Stimulated activated CD4-positive, alpha-beta T cell treated with anti-CD3 and anti-CD28 coated beads, Interleukin-4, amount 100 ng/mL, for 48 hours (primary cell): ENCODE measurements at regions not wholly inside any gene's neighbourhood (a gene's known extent, or its start where the extent isn't known, plus 50 kb on each side); places are given as distances from the start of the nearest gene placed in this dataset.

ENCODE experiments used
- DNase-seq, 2 donors: peaks; one replicate each; pipeline ENCODE4 v3.0.0-alpha.2; 2020; ENCODE audit warnings: low read depth in 2 of 2

DNA sequence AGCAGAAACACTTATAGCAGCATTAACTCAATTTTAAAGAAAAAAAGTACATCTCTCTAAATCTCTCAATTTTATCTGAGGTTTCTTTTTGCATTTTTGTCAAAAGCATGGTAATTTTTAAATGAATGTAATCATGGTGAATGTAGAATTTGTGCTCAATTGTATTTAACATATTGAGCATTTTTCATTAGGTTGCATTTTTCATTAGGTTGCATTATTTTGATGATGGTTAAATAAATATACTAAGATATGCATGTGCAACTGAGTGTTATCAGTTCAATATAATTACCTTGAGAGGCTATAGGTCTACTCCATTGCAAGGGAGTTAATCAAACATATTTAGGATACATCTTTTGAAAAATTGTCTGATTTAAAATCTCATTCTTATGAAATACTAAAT, 355.1 kb upstream of the SPTLC3 start:
- DNase-seq, result no peak

DNA sequence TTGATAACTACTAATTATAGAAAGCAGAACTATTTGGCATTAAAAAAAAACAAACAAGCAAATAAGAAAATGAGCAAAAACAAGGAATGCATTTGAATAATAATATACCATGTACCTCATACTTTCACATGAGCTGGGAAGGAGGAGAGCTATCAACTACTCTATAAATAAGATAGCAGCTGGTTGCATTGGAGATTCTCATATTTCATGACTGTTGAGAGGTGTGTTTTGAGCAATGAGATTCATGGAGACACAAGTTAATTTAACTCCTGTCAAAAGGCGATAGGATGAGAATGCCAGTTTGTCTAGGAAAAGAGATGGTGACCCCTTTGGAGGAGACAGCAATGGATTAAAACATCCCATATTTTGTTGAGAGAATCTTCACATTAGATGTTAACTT, 348.8 kb upstream of the SPTLC3 start:
- no peak for DNase-seq

DNA sequence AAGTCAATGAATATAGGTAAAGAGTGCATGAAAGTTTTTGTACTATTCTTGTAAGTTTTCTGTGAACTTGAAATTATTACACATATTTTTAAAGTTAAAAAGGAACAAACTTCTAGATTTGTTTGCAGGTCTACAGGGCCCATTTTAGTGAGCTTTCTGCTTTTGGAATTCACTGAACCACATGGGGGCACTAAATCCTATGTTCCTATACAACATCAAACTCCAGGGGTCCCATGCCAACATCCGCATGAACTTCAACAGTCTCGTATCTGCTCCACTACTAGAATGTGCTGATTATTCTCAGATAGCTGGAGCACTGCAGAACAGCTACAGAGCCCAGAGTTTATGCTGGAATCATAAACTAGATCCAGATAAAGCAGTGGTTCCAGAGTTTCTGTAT, 347.9 kb upstream of the SPTLC3 start:
- no peak for DNase-seq

DNA sequence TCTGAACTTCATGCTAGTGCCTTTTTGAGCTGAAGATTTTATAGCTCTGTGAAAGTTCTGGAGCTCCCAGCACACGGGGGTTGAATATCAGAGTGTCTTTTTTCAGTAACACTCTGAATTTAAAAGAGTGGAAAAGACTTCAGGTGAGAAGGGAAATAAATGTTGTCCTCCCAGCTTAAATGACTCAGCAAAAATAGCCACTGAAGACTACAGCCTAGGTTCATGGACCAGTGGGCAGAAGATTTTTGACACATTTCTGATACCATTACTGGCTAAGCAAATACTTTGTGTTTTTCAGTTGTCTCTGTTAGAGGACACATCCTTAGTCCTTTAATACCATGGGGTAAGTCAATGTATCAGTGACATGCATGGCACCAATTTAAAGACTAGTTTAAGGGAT, 338.5 kb upstream of the SPTLC3 start:
- DNase-seq, result no peak

DNA sequence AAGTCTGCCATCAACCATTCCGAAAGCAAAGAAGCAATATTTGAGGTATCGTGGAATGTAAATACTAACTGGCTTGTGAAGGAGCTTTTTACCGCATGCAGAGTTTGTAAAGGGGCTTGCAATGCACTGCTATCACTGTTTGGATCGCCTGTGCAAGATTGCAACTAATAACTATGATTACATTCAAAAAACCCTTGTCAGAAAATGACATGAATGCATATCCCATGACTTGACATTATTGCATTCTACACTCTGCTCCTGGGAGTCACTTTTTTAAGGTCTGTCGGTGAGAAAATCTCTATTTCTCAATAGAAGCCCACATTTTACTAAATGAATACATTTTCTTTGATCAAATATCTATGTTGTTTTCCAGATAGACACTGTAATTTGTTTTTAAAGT, 335.4 kb upstream of the SPTLC3 start:
- DNase-seq, result no peak

DNA sequence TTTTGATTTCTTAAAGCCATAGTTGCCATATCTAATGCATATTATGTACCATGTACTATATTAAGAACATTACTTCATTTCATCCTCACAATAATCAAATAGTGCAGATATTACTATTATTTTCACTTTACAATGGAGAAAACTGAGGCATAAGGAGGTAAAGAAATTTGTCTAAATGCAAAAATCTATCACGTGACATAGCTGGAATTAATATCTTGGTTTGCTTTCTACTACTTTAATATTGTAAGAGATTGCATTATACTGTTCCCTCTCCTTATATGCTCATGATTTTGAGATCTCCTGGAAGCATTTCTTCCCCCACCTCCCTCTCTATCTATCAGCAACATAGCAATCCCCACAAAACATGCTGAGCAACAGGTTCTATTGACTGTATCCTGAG, 330.8 kb upstream of the SPTLC3 start:
- DNase-seq, result no peak

DNA sequence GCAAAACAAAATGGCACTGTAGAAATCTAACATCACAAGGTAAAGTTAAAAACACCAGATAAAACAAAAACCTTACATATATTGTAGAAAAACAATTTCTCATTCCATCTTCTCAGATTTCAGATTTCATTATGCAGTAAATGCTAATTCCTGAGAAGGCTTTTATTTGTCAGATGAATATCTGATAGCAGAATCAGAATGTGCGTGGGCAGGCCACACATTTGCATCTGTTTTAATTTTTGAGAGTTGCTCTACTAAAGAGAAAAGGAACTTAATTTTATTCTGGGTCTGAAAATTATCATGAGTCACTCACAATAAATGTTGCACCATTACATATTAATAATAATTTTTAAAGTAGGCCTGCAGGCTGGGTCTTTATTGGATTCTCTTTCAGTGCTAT, 329.3 kb upstream of the SPTLC3 start:
- no peak for DNase-seq

DNA sequence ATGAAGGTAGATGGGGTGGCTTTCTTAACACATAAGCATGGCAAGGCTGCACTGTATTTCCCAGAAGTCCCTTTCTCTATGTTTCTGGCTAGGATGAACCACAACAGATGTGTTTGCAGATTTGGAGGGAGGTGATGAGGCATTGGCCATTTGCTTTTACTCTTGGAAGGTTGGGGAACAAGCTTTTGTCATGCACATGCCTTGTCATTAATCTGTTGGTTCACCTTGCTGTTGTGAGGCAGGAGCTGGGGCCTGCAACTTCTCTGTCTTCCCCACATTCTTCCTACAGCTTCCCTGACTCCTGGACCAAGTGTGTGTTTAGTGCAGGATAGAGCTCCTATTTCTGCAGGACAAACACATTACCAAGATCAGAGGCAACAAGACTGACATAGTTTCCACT, 326.2 kb upstream of the SPTLC3 start:
- DNase-seq, result no peak

DNA sequence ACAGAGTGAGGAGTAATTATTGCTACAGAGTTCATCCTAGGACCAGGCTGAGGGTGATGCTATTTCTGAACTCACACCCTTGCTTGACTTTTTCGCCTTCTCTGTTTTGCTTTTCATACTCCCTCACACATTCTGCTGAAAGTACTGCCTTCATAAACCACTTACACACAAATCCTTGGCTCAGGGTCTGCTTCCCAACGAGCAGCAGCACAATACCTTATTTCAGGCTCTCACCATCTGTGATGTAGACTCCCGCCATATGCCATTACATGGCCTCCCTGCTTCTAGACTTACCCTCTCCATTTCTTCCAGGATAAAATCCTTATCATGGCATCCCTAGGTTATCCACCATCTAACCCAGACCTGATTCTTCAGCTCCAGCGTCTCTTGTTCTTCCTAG, 321.3 kb upstream of the SPTLC3 start:
- DNase-seq, result no peak

DNA sequence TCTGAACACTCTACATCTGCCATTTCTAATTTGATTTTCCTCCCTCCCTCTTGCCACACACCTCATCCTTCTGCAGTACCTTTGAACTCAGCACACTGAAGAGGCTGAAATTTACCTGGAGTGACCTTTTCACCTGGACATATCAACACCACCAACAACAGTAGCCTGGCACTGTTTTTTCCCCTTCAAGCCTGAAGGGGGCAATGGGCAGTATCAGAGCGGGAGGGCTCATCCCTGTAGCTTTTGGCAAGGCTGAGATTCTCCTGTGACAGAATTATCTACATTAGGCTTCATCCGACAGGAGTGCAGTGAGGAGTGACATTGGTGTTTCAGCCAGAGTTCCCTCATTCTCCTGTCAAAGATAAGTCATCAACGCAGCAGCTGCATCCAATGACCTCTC, 312.8 kb upstream of the SPTLC3 start:
- no peak for DNase-seq

DNA sequence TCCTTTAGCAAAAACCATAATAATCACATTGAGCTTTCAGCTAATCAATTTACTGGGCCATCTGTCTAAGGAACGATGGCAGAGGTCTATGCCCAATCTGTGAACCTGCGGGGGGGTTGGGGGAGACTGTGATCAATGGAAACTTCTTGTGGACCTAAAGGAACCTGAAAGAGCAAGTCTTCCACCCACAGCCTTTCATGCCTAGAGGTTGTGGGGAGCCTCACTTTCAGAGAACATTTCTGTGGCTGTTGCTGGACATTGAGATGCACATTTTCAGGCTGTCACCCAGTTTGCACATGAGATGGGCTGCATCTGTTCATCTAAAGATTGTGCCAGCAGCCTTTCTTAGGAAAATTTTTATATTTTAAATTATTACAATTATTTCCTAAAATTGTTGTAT, 310.0 kb upstream of the SPTLC3 start:
- DNase-seq, result no peak

DNA sequence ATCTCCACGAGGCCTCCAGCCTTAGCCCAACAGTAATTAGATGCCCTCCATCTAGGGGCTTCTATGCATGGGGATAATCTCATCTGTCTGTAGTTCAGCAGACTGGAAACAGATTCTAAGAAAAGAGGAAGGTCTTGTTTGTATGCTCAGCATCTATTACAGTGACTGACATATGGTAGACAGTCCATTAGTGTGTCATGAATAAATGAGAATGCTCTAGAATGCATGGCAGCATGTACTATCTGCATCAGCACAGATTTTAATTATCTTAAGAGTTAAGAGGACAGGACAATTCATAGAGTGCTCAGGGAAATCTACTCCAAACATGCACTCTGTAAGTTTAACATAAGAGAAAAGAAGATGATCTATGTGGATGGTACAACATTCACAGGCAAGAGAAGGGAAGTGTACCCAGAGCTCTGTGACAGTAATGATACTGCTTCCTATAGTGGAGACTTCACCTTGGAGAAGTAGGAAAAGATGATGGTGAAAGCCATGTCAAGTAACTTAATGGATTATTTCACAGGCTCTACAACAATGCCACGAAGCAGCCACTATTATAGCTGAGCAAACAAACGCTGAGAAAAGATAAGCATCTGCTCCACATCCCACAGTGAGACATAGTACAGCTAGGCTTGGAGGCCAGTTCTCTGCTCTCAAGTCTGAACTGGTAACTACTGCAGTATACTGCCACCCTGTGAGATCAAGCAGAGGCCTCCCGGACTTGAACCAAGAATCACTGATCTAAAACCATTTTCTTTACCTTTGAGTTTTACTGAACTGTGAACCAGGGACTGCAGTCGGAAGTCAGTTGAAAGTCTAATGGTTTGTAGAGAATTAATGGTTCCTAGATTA, 309.2 kb upstream of the SPTLC3 start:
- no peak for DNase-seq

DNA sequence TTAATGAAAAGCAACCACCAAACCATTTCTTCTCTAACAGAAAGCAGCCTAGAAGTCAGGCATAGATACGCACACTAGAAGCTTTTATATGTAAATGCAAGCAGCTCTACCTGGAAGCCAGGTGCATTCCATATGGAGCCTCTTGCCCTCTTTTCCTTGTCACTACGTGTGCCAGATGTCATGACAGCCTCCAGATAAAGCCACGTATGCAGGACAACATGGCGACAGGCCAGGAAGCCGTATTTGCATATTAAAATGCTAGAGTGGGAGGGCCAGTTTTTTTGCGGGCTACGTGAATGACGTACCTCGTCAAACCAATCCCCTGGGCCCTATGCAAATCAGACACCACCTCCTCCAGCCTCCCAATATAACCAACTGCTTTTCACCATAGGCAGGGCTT, 308.1 kb upstream of the SPTLC3 start:
- DNase-seq, result no peak

DNA sequence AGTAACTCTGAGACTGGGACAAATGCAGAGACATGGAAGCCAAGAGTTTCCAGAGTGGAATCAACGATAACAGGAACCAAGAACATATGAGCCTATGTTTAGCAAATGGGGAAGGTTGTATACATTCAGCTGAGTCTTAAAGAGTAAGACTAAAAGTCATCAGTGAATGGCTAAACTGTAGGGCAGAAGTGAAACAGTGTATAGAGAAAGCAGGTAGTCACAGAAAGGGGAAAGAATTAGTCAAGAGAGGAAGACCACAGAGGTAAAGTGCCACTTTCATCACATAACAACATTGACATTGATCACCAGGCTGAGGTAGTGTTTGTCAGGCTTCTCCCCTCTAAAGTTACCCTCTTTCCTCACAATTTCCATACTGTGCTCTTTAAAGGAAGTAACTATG, 306.5 kb upstream of the SPTLC3 start:
- DNase-seq, result no peak

DNA sequence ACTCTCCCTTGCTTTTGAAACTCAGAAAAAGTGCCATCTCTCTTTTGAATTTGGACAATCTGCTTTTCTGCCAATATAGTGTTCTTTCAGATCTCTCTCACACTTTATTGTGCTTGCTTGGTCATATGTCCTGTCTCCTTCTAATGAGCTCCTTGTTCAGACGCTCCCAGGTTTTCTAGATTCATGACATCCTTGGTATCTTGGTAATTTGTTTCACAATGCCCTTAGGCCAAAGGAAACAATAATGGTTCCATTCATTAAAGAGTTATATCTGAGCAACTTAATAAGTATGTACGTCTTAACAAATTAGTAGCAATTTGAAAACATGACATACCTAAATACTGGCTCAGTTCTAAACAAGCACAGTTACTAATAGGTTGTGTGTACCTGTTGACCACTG, 293.4 kb upstream of the SPTLC3 start:
- DNase-seq, result no peak

DNA sequence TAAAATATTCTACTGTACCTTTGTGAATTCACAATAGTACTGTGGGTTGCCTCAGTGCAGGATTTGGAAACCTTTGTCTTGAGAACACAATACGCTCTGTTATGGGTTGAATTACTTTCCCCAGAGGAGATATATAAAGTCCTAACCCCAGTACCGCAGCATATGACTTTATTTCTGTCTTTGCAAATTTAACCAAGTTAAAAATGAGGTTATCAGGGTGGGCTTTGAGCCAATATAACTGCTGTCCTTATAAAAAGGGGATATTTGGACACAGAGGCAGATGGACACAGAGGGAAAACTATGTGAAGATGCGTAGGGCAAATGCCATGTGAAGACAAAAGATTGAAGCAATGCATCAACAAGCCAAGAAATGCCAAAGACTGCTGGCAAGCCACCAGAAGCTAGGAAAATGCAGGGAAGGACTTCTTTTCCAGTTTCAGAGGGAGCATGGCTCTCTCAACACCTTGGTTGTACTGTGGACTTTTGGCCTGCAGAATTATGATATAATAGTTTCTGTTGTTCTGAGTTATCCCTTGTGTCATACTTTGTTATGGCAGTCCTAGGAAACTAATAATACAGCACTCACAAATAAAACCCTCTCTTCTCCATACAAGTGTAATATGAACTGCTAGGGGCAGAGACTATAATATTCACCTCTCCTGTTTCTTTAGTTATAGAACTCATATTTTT, 292.6 kb upstream of the SPTLC3 start:
- DNase-seq, result no peak

DNA sequence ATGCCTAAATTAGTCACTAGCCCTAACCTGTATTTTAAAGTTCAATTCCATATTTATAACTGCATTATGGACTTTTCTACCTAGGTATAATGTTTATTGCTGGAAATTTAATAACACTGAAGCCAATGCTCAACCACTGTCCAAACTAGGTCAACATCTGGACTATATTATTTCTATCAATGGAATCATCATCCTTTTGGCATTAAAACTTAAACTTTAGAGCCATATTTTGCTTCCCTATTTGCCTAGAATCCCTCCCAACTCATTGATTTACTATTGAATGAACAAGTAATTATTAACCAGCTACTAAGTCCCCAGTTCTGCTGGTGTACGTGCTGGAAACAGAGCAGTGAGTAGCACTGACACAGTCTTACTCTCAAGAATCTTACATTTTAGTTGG, 291.7 kb upstream of the SPTLC3 start:
- no peak for DNase-seq

DNA sequence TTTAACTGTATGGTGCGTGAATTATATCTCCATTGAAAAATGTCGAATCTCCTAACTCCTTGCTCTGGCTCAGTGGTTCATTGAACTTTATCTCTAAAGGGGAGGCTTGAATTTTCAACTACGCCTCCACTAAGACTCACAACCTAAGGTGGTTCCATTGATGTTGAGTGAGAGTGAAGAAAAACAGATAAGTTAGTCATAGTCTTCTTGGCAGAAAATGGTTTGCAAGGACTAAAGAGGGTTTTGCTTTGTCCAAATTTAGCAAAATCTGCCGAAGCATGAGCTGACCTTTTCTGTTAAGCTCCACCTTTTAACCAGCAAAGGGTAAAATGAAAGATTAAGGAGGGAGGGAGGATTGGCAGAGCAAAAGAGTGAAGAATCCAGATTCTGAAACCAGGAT, 290.2 kb upstream of the SPTLC3 start:
- DNase-seq, result no peak

DNA sequence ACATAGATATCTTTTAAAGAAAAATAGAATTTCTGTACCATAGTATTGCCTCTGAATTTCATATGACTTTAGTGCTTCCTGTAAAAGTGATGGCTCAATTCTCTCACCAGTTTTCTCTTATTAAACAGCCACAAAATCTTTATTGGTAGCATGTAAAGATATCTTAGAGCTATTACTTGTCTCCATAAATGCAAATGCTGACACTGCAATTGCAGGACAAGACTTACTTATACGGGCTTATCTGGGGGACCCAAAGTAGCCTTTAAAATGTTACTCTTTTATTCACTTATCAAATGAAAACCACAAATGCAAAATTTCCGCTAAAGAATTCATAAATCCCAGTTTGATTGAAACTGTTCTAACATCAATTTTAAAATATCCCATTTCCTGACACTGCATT, 287.1 kb upstream of the SPTLC3 start:
- DNase-seq, result no peak

DNA sequence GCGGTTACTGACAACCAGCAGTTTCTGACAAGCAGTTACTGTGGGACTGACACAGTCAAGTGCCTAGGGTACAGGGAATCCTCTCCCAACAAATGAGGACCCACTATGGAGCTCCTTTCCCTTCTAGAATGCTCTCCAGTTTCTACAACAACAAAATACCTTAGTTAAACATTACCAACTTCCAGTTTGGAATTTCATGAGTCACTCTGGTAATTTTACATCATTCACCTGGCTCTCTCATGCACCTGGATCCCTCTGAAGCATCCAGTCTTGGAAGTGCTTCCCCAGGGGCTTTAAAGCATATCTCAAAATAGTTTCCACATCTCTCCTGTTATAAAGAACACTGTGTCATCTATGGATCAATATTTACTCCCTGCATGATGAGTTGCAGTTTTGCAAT, 286.7 kb upstream of the SPTLC3 start:
- DNase-seq, result no peak

DNA sequence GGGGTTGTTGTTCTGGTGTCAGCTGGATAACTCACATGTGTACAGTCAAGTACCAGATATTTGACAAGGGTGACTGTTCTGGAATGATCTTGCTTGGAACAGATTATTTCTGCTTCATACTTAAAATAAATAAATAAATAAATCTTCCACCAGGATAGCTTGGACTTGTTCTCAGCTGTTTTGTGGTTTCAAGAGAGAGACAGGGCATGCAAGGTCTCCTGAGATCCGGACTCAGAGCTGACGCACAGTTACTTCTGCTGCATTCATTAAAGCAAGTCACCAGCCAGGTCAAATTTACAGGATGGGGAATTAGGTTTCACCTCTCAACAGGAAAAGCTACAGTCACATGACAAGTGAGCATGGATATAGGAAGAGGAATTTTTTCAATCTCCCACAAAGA, 285.0 kb upstream of the SPTLC3 start:
- no peak for DNase-seq

DNA sequence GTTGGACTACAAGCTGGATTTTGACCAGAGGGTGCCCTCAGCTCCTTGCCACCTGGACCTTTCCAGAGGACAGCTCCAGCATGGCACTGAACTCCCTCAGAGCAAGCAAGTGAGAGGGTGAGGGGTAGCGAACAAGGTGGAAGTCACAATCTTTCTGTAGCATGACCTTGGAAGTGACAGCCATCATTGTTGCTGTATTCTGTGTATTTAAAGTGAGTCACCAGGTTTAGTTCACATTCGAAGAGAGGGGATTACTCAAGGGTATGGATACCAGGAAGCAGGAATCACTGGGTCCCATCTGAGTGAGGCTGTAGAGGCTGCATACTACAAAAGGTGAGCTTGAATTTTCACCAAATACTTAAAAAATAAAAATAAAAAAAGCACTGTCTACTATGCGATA, 280.0 kb upstream of the SPTLC3 start:
- no peak for DNase-seq

DNA sequence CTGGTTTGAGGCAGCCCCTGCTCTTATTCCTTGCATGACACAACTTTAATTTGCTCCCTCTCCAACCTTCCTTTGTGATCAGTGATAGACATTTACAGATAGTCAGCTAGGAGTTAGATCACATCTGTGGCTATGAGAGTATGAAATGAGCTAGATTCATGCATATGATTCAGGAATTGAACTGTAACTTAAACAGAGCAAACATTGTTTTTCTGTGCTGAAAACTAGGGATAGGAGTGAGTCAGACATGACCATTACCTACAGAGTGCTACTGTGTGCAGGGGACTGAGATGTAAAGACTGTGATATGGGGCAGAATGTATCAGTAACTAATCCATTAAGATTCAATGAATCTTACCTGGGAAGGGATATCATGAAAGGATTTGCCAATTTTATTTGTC, 279.4 kb upstream of the SPTLC3 start:
- no peak for DNase-seq

DNA sequence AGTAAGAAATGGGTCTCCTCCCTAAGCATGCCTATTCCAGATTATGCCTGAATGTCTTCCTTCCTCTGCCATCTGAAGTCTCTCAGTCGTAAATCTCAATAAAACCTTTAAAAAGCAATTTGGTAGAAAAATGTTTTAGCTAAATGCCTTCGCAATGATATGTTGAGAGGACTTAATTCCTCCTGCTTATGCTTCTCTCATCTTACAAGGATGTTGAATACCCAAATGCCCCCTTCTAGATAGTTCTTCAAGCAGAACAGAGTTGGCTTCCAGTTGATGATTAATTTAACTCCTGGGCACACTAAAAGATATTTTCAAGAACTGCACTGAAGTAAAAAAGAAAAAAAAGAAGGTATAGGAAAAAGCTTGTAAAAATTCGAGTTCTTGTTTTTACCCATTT, 275.0 kb upstream of the SPTLC3 start:
- DNase-seq, result no peak
